Fibroblast of mammary gland (primary cell): ENCODE measurements at regions not wholly inside any gene's neighbourhood (a gene's known extent, or its start where the extent isn't known, plus 50 kb on each side); places are given as distances from the start of the nearest gene placed in this dataset.

Experiments
- DNase-seq: peaks from one replicate; pipeline ENCODE4 v3.0.0-alpha.2; 2010; ENCODE audit warnings: low read depth
- H3K4me3 ChIP-seq: 2 replicates; pipeline ENCODE4 v1.5.1; 2011; ENCODE audit warnings: low read depth, mild to moderate bottlenecking, low read length, moderate library complexity; ENCODE audit not compliant: control insufficient read depth
- TF ChIP-seq, protein P1 (sequence below): conservative IDR thresholded peaks from 2 replicates; pipeline ENCODE4 v1.5.1; 2011; ENCODE audit warnings: low read depth, low read length, inconsistent platforms; ENCODE audit not compliant: control insufficient read depth, insufficient read depth

DNA sequence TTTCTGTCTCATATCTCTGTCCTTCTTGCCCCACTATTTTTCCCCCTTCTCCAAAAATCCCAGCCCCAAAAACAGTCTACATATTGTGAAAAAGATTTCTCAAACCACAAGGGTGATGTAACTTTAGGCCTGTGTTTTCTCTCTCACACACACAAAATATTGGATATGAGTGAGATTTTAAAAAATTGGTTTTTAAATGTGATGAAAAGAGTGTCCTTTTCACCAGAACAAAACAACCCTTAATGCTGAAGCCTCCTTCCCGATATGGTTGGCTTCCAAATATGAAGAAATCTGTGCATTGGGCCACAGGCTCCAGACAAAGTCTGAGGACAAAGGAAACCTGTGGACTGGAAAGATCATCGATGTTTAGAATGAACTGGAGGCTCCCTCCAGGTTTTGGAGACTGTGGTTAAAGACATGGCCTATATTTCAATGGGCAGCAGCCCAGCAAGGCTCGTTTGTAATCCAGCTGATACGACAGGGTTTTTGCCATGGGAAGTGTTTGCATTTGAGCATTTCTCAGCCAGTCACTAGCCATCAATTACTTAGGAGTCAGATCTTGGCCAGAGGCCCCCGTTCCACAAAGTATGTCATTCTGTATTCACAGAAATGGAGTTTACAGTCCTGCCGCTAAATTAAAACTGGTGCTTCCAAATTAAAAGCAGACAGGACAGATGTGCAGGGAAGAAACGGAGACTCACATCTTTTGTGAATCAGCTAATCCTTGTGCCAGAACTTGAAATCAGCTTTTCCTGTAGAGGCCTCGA, 546.3 kb downstream of the EBF1 start:
- peak; percentile 93 for DNase-seq
- TF ChIP-seq, protein P1, sequence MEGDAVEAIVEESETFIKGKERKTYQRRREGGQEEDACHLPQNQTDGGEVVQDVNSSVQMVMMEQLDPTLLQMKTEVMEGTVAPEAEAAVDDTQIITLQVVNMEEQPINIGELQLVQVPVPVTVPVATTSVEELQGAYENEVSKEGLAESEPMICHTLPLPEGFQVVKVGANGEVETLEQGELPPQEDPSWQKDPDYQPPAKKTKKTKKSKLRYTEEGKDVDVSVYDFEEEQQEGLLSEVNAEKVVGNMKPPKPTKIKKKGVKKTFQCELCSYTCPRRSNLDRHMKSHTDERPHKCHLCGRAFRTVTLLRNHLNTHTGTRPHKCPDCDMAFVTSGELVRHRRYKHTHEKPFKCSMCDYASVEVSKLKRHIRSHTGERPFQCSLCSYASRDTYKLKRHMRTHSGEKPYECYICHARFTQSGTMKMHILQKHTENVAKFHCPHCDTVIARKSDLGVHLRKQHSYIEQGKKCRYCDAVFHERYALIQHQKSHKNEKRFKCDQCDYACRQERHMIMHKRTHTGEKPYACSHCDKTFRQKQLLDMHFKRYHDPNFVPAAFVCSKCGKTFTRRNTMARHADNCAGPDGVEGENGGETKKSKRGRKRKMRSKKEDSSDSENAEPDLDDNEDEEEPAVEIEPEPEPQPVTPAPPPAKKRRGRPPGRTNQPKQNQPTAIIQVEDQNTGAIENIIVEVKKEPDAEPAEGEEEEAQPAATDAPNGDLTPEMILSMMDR = no peak
- H3K4me3 ChIP-seq = no peak overlapping the region

DNA sequence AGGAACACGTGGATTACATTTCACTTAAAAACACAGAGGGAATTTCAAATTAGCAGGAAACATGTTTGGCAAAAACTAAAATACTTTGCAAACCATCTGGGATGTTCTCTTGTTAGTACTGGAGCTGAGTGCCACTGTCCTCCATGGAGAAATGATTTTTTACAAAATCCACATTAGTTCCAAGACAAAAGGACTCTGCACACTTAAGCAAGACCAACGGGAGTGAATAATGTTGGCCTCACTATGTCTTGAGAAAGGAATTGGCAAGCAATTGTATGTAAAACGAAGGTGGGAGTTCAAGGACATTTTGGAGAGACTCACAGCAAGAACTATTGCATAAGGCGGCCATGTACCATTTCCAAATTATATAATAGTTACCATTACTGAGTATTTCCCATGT, 547.5 kb downstream of the EBF1 start:
- no peak overlapping the region for H3K4me3 ChIP-seq
- TF ChIP-seq, protein P1 = no peak
- no peak for DNase-seq

DNA sequence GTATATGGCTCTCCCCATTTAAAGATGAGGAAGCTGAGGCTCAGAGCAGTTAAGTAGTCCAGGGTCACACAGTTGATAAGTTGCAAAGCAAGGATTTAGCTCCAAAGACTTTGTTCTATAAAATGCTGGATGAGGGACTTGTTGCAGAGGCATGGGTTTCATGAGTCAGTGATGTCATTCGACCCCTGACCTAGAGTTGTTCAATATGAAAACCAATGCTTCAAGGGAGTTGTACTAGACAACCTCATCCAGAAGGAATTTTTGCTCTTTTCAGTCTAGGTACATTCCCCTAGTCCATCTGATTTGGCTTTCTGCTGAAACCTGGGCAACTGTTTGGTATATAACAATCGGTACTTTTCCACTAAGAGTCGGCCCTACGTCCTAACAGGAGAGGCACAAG, 550.4 kb downstream of the EBF1 start:
- TF ChIP-seq, protein P1 = no peak
- H3K4me3 ChIP-seq = no peak overlapping the region
- DNase-seq = peak; percentile 52

DNA sequence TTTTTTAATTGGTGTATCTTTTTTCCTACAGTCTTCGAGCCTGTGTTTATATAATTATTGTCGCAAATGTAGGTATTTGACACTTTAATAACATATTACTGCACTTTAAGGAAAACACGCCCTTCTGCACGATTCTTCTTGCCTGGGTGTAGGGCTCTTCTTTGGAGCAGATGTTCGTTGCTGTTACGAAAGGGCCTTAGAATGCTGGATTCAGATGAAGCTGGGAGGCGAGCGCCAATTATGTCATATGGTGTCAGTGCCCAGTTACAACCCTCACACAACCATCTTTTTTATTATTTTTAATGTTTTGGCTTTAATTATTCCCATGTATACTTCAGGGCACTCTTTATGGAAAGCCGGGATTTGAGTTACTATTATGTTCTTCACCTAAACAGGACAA, 553.0 kb downstream of the EBF1 start:
- H3K4me3 ChIP-seq = no peak overlapping the region
- no peak for DNase-seq
- TF ChIP-seq, protein P1 = no peak

DNA sequence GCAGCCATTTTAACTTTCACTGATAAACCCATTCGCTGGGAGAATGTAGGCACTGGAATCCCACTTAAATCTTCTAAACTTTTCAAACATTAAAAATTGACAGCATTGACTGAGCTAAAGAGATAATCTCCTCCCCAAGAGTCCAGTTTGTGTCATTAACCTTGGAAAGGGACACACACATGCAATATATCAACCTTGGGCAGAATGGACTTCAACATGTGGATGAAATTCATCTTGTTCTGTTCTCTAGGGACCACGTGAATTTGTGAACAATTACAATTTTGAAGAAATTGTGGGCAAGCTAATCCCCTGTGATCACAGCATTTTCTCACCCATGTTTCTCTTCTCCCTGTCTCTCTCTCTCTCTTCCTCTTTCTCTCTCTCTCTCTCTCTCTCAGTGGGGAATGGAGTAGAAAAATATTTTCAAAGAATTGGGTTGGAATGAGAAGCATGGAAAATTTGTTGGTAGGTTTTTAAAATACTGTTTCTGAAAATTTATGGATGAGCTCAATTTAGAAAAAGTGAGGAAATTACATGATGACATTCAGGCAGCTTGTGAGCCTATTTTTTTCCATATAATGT, 553.7 kb downstream of the EBF1 start:
- no peak for DNase-seq
- TF ChIP-seq, protein P1 = no peak
- H3K4me3 ChIP-seq = no peak overlapping the region

DNA sequence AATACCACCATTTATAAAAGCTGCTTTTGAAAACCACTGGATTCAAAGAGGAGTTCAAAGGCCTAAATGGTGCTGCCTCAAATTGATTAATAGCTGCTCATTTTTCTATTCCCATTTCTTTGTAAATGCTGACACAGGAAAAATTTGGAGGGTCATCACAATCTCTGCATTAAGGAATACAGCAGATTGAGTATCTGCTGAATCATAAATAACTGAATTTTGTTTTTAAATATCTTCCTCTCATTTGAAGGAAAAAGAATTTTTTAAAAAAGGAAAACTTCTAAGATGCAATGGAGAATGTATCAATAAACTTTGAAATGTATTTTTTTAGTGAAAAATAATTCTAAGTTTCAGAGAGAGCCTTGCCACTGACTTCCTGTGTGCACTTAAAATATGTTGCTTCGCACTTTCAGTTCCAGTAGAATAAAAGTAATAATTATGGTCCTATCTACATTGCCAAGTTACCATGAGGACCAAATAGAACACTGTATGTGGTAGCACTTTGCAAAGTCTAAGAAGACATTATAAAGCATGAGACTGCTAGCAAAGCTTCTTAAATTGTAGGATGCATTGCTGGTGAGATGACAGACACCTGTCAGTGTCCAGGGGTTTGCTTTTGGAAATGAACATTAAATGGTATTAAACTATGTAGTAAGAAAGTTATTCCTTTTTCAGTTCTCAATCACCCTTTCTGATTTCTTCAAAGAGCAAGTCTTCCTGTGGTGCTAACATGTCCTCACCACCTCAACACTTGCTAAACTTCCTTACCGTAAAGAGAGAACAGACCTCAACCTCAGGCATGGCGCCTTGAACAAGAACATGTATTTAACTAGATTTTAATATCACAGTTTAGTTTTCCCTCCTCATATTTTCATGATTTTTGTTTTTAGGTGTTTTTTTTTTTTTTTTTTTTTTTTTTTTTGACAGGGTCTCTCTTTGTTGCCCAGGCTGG, 555.1 kb downstream of the EBF1 start:
- DNase-seq = no peak
- TF ChIP-seq, protein P1 = no peak
- no peak overlapping the region for H3K4me3 ChIP-seq
